Spleen (tissue), 11 donors: ENCODE measurements at regions not wholly inside any gene's neighbourhood (a gene's known extent, or its start where the extent isn't known, plus 50 kb on each side); places are given as distances from the start of the nearest gene placed in this dataset.

Experiments used
- DNase-seq: peaks from one replicate; pipeline ENCODE4 v3.0.0-alpha.2; 2020
- H3K27ac ChIP-seq, 8 donors: fragments of 200-600 bp; sonication (generic) in 7 of 8; 1 replicate in 4 of 8; 2 replicates in 4 of 8; pipeline versions ENCODE4 v1.5.0 to v1.8.0; 2016 to 2021; ENCODE audit warnings: inconsistent platforms in 4 of 8, mild to moderate bottlenecking in 4 of 8, moderate library complexity in 1 of 8
- H3K27me3 ChIP-seq, 7 donors: fragments of 200-600 bp; sonication (generic) in 6 of 7; replicated peaks in 1 of 7; 1 replicate in 4 of 7; 2 replicates in 3 of 7; pipeline versions ENCODE4 v1.5.0 to v1.8.0; 2016 to 2021; ENCODE audit warnings: inconsistent platforms in 3 of 7, mild to moderate bottlenecking in 1 of 7
- H3K36me3 ChIP-seq, 6 donors: fragments of 200-600 bp; sonication (generic) in 5 of 6; 1 replicate in 4 of 6; 2 replicates in 2 of 6; pipeline versions ENCODE4 v1.5.0 to v1.8.0; 2016 to 2021; ENCODE audit warnings: inconsistent platforms in 2 of 6
- H3K4me1 ChIP-seq, 6 donors: fragments of 200-600 bp; sonication (generic) in 5 of 6; 1 replicate in 3 of 6; 2 replicates in 3 of 6; pipeline versions ENCODE4 v1.5.0 to v1.8.0; 2016 to 2021; ENCODE audit warnings: inconsistent platforms in 3 of 6
- H3K4me3 ChIP-seq, 8 donors: fragments of 200-600 bp; sonication (generic) in 7 of 8; 1 replicate in 4 of 8; 2 replicates in 4 of 8; pipeline versions ENCODE4 v1.5.0 to v1.8.0; 2016 to 2021; ENCODE audit warnings: inconsistent platforms in 4 of 8, mild to moderate bottlenecking in 4 of 8, moderate library complexity in 2 of 8
- H3K9me3 ChIP-seq, 8 donors: fragments of 200-600 bp; sonication (generic) in 7 of 8; 1 replicate in 4 of 8; 2 replicates in 4 of 8; pipeline versions ENCODE4 v1.5.0 to v1.8.0; 2016 to 2021; ENCODE audit warnings: inconsistent platforms in 4 of 8
- CTCF ChIP-seq, 11 experiments: fragments of 200-600 bp in 7 of 11; fragments of 450-650 bp in 4 of 11; sonication (generic) in 4 of 11; IDR thresholded peaks in 8 of 11; conservative IDR thresholded peaks in 3 of 11; 1 replicate in 7 of 11; 2 replicates in 4 of 11; pipeline versions ENCODE4 v1.4.0 to v1.8.0; 2016 to 2021; ENCODE audit warnings: antibody characterized with exemption in 11 of 11, inconsistent platforms in 4 of 11, mild to moderate bottlenecking in 1 of 11
- POLR2A ChIP-seq, 3 donors: fragments of 450-650 bp; IDR thresholded peaks; one replicate each; pipeline ENCODE4 v1.5.1; 2017; ENCODE audit warnings: antibody characterized with exemption in 3 of 3, mild to moderate bottlenecking in 1 of 3
- POLR2AphosphoS5 ChIP-seq, 3 donors: sonication (generic); formaldehyde crosslinking; IDR thresholded peaks; one replicate each; pipeline ENCODE4 v1.5.1; 2017; ENCODE audit warnings: antibody characterized with exemption in 3 of 3
- WGBS, 5 donors: extraction: QIAGEN DNeasy Blood & Tissue Kit in 3 of 5; methylation state at CpG; one replicate each; pipeline versions ENCODE4 v1.1.5 to v1.1.7; 2013 to 2018; 5-methylcytosine and 5-hydroxymethylcytosine counted together
- intact Hi-C: fragments of 100-400 bp; cut with DNase I; formaldehyde crosslinking; loops from one replicate; pipeline ENCODE4 v1.15.0; 2023; ENCODE audit warnings: low total_unique reads
- donor health status: healthy with polysubstance abuse.
- donor health status: DM: no; HTN: no; CAD: no; lungs with moderate emphysema.
- donor health status: DM: no; HTN: no; CAD: no.
- donor health status: Bipolar disorder and iron deficiency.
- donor health status: healthy.
- donor health status: DM: no; HTN: no; CAD: no.
- donor health status: DM: yes; HTN: yes; CAD: no.

DNA sequence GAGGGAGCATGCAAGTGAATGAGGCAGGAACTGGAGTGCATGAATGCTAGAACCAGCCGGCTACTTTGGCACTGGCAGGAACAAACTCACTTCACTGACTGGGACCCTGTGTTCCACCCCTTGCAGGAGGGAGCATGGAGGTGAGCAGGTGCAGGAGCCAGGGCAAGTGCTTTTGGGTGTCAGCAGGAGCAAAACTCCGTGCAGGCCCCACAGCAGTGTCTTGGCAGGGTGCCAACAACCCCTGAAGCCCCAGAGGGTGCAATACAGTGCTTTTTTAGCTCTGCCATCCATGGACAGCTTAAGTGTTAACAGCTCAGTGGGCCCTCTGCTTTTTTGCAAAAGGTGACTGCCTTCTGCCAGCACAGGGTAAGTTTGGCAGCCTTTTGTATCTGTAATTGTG is 245.8 kb upstream of the PCSK5 start:
- intact Hi-C loops: no loop called here
- H3K27ac ChIP-seq: no peak overlapping the region
- whole genome bisulfite sequencing, 5 donors: 49 to 68% (median 52%) methylated on average over 2 of the region's 2 CpGs
- H3K4me1 ChIP-seq: no peaks in the 10 kb centered on the region
- H3K27me3 ChIP-seq: no peaks in the 10 kb centered on the region
- H3K36me3 ChIP-seq: no peaks in the 10 kb centered on the region
- peaks cover 0 to 8% (median 0%) of the 10 kb centered on the region in 8 donors for H3K9me3 ChIP-seq
- no peak for TF ChIP-seq CTCF (IDR thresholded peaks at IDR 0.05 in 8 of 11, conservative IDR thresholded peaks at IDR 0.05 in 3 of 11)
- no peak overlapping the region for H3K4me3 ChIP-seq
- DNase-seq: no peak

DNA sequence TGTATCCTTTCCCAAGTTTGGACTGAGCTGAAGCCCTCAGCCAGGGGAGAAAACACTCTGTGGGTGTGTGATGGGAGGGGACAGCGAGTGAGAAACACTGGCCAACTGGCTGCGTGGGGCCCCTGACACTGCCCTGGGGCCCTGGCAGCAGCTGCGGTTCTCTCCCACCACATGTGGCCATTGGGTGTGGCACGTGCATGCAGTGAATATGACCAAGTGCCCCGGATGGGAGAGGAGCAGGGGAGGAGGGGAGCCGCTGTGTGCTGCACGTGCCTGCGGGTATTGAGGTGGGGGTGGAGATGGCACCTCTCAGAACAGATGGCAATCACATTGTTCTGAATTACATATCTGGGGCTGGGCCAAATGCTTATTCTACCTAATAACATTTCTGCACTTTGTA is 242.4 kb upstream of the PCSK5 start:
- no peaks in the 10 kb centered on the region for H3K36me3 ChIP-seq
- TF ChIP-seq CTCF (IDR thresholded peaks at IDR 0.05 in 8 of 11, conservative IDR thresholded peaks at IDR 0.05 in 3 of 11) (no peak), POLR2A (IDR thresholded peaks at IDR 0.05) (no peak), POLR2AphosphoS5 (IDR thresholded peaks at IDR 0.05) (no peak)
- H3K27me3 ChIP-seq: no peaks in the 10 kb centered on the region
- no peaks in the 10 kb centered on the region for H3K4me1 ChIP-seq
- intact Hi-C loops: no loop called here
- no peak overlapping the region for H3K27ac ChIP-seq
- DNase-seq: no peak
- H3K4me3 ChIP-seq: no peak overlapping the region
- H3K9me3 ChIP-seq: peaks cover 0 to 8% (median 0%) of the 10 kb centered on the region in 8 donors
- WGBS, 5 donors: 83 to 98% (median 88%) methylated on average over 8 of the region's 8 CpGs

DNA sequence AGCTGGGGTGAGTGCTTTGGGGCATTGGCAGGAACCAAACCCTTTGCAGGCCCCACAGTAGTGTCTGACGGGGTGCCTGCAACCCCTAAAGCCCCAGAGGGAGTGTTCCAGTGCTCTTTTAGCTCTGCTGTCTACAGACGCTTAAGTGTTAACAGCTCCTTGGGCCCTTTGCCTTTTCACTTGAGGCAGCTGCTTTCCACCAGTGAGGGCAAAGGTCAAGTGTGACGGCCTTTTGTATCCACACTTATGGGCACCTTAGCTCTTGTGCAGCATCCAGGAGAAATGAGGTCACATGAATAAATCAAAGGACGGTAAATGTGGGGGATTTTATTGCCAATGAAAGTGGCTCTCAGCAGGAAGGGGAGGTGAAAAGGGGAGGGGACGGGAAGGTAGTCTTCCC is 241.4 kb upstream of the PCSK5 start:
- Histone ChIP-seq H3K36me3 (no peaks in the 10 kb centered on the region), H3K27me3 (no peaks in the 10 kb centered on the region), H3K9me3 (peaks cover 0 to 8% (median 0%) of the 10 kb centered on the region in 8 donors), H3K27ac (no peak overlapping the region), H3K4me3 (no peak overlapping the region), H3K4me1 (no peaks in the 10 kb centered on the region)
- intact Hi-C loops: no loop called here
- WGBS, 5 donors: 70 to 86% (median 82%) methylated on average over 4 to 5 of the region's 5 CpGs
- DNase-seq: no peak
- TF ChIP-seq CTCF (IDR thresholded peaks at IDR 0.05 in 8 of 11, conservative IDR thresholded peaks at IDR 0.05 in 3 of 11) (no peak), POLR2A (IDR thresholded peaks at IDR 0.05) (no peak), POLR2AphosphoS5 (IDR thresholded peaks at IDR 0.05) (no peak)

GRCh38 chr9:75651709-75652108 is 238.8 kb upstream of the PCSK5 start:
- Histone ChIP-seq H3K27me3 (no peaks in the 10 kb centered on the region), H3K4me3 (no peak overlapping the region), H3K9me3 (peaks cover 0 to 14% (median 0%) of the 10 kb centered on the region in 8 donors), H3K4me1 (no peaks in the 10 kb centered on the region), H3K27ac (no peak overlapping the region), H3K36me3 (no peaks in the 10 kb centered on the region)
- intact Hi-C loops: no loop called here
- DNase-seq: no peak
- TF ChIP-seq POLR2A (IDR thresholded peaks at IDR 0.05): no peak
- TF ChIP-seq POLR2AphosphoS5 (IDR thresholded peaks at IDR 0.05): no peak
- TF ChIP-seq CTCF (IDR thresholded peaks at IDR 0.05 in 8 of 11, conservative IDR thresholded peaks at IDR 0.05 in 3 of 11): no peak
- WGBS, 5 donors: 55 to 72% (median 61%) methylated on average over 2 of the region's 2 CpGs
